NCI-H1694 treated with DMSO at 0.1 percent for 48 hours (cell line): ENCODE measurements at regions not wholly inside any gene's neighbourhood (a gene's known extent, or its start where the extent isn't known, plus 50 kb on each side); places are given as distances from the start of the nearest gene placed in this dataset.
"Not testable (repeated sequence)": the region's sequence is repeated elsewhere in the genome, so short reads cannot be mapped to it uniquely, and the experiment has no call there.

Source experiments
- DNase-seq: peaks from one replicate; lab custom pipeline; 2025; lab: John Stamatoyannopoulos, UW

- DNase-seq, result no peak
Measured at GRCh38 chr4:4666693-4667621, 125.1 kb upstream of the STX18 start.

GRCh38 chr4:4666187-4666586, 124.3 kb upstream of the STX18 start:
- no peak for DNase-seq

GRCh38 chr4:4664234-4664633, 122.4 kb upstream of the STX18 start:
- DNase-seq, result no peak

- DNase-seq, result no peak
Measured at GRCh38 chr4:4663028-4663427, 121.2 kb upstream of the STX18 start.

GRCh38 chr4:4662230-4662629, 120.4 kb upstream of the STX18 start:
- no peak for DNase-seq

GRCh38 chr4:4659871-4660651, 118.2 kb upstream of the STX18 start:
- DNase-seq, result no peak

- DNase-seq, result no peak
Measured at GRCh38 chr4:4658052-4658451, 116.2 kb upstream of the STX18 start.

- DNase-seq, result no peak
Measured at GRCh38 chr4:4656977-4657376, 115.1 kb upstream of the STX18 start.

GRCh38 chr4:4655901-4656300, 114.1 kb upstream of the STX18 start:
- no peak for DNase-seq

GRCh38 chr4:4655011-4655410, 113.2 kb upstream of the STX18 start:
- DNase-seq, result no peak

GRCh38 chr4:4651811-4652755, 110.2 kb upstream of the STX18 start:
- DNase-seq, result no peak

GRCh38 chr4:4647041-4647440, 105.2 kb upstream of the STX18 start:
- no peak for DNase-seq

- no peak for DNase-seq
Measured at GRCh38 chr4:4645743-4646142, 103.9 kb upstream of the STX18 start.

GRCh38 chr4:4644277-4644676, 102.4 kb upstream of the STX18 start:
- DNase-seq, result not testable (repeated sequence)

GRCh38 chr4:4643743-4644142, 101.9 kb upstream of the STX18 start:
- DNase-seq, result not testable (repeated sequence)

- DNase-seq, result no peak
Measured at GRCh38 chr4:4643306-4643705, 101.5 kb upstream of the STX18 start.

GRCh38 chr4:4642496-4643000, 100.7 kb upstream of the STX18 start:
- no peak for DNase-seq

- DNase-seq, result no peak
Measured at GRCh38 chr4:4641661-4642495, 100.0 kb upstream of the STX18 start.

GRCh38 chr4:4641254-4641653, 99.4 kb upstream of the STX18 start:
- no peak for DNase-seq

GRCh38 chr4:4640692-4641091, 98.8 kb upstream of the STX18 start:
- no peak for DNase-seq

- DNase-seq, result no peak
Measured at GRCh38 chr4:4639370-4639769, 97.5 kb upstream of the STX18 start.
